OCI-LY1 (cell line): ENCODE measurements at regions not wholly inside any gene's neighbourhood (a gene's known extent, or its start where the extent isn't known, plus 50 kb on each side); places are given as distances from the start of the nearest gene placed in this dataset.

Experiments used
- CTCF ChIP-seq: fragments of 200-600 bp; sonication (generic), shearing (Covaris generic); IDR thresholded peaks from 2 replicates; pipeline ENCODE4 v1.5.1; 2017; ENCODE audit warnings: mild to moderate bottlenecking, antibody characterized with exemption, low read length, moderate library complexity, mixed read lengths
- EZH2 ChIP-seq: fragments of 200-600 bp; sonication (generic), shearing (Covaris generic); IDR thresholded peaks from 2 replicates; pipeline ENCODE4 v1.8.0; 2017; ENCODE audit warnings: borderline replicate concordance, mixed run types, mild to moderate bottlenecking, antibody characterized with exemption, low read length, moderate library complexity, mixed read lengths

GRCh38 chr6:105482921-105483320 is 80.0 kb upstream of the PREP start:
- TF ChIP-seq CTCF, result no peak
- no peak for TF ChIP-seq EZH2
